Adrenal gland (tissue), 5 donors: ENCODE measurements at regions not wholly inside any gene's neighbourhood (a gene's known extent, or its start where the extent isn't known, plus 50 kb on each side); places are given as distances from the start of the nearest gene placed in this dataset.

Source experiments
- CTCF ChIP-seq, 6 experiments: fragments of 450-650 bp in 4 of 6; fragments of 200-600 bp in 2 of 6; sonication (generic) in 1 of 6; IDR thresholded peaks; 1 replicate in 5 of 6; 2 replicates in 1 of 6; pipeline versions ENCODE4 v1.5.1 to v1.8.0; 2016 to 2021; ENCODE audit warnings: antibody characterized with exemption in 6 of 6, mild to moderate bottlenecking in 2 of 6, moderate library complexity in 1 of 6
- POLR2A ChIP-seq, 2 donors: fragments of 450-650 bp; IDR thresholded peaks; one replicate each; pipeline ENCODE4 v1.6.1; 2017; ENCODE audit warnings: antibody characterized with exemption in 2 of 2, mild to moderate bottlenecking in 2 of 2, moderate library complexity in 1 of 2
- donor health status: DM: no; HTN: no; CAD: no.

- TF ChIP-seq POLR2A (IDR thresholded peaks at IDR 0.05) (no peak), CTCF (IDR thresholded peaks at IDR 0.05) (no peak)
Measured at GRCh38 chr4:188492886-188493285, 353.6 kb downstream of the TRIML1 start.
